GM18517 (cell line): ENCODE measurements at regions not wholly inside any gene's neighbourhood (a gene's known extent, or its start where the extent isn't known, plus 50 kb on each side); places are given as distances from the start of the nearest gene placed in this dataset.

ENCODE experiments used
- ATAC-seq: cut with Tn5 transposase; IDR thresholded peaks from one replicate; pipeline ENCODE4 v1.9.1; 2021; ENCODE audit warnings: mild to moderate bottlenecking, moderate library complexity; ENCODE audit not compliant: unreplicated experiment

- peak; percentile 61 for ATAC-seq
These were observed 622.1 kb downstream of the IGSF11 start for GRCh38 chr3:118412503-118412902.

DNA sequence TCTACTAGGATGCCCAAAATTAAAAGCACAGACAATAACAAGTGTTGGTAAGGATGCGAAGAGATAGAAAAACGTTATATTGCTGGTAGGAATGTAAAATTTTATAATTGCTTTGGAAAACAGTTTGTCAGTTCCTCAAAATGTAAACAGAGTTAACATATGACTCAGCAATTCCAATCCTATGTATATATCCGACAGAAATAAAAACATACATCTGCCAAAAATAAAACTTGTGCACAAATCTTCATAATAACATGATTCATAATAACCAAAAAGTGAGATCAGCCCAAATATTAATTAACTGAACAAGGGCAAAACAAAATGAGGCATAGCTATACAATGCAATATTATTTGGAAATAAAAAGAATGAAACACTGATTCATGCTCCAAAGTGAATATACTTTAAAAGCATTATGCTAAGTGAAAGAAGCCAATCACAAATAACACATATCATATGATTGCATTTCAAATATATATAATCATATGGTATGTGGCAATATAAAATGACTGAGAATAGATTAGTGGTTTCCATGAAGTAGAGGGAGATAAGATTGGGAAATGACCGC lies 609.3 kb downstream of the IGSF11 start:
- ATAC-seq: no peak

GRCh38 chr3:118433825-118434224 lies 600.8 kb downstream of the IGSF11 start:
- ATAC-seq: no peak

DNA sequence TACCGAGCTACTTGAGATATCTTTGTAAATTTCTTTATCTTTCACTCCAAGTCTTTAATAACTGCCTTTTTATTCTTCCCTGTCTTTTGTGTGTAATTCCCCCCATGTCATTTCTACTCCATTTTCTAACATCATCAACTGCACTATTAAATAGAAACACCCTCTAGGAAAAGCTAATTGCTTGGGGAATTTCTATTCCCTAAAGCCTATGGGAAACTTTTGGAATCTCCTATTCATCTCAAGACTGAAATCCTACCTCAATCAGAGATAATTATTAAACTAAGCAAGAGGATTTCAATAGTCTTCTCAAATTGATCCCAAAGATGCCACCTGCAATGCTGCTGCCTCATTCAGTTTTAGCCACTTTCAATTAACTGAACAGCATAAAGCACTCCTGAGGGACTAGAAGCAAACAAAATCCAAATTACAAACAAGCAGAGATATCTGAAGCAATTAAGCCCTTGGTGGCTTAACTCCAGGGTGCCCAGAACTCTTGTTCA lies 598.7 kb downstream of the IGSF11 start:
- ATAC-seq: no peak

- ATAC-seq: no peak
These were observed 597.9 kb downstream of the IGSF11 start for GRCh38 chr3:118436697-118437262.

- no peak for ATAC-seq
These were observed 589.6 kb downstream of the IGSF11 start for GRCh38 chr3:118445036-118445435.

DNA sequence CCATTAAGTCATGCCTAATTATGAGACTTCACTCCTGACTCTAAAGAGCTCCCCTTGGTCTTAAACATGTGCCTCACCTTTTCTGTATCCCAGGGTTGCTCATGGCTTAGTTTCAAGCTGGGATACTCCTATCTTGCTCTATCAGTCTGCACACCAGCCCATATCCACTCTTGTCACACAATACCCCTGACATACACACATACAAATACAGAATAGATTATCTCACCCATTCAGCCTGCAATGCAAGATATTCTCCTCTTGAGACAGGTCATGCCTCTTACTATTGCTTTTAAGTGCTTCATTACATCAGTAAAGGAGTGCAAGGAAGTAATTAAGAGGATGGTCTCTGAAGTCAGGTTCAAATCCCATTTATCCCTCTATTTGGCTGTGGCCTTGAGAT lies 587.3 kb downstream of the IGSF11 start:
- no peak for ATAC-seq

DNA sequence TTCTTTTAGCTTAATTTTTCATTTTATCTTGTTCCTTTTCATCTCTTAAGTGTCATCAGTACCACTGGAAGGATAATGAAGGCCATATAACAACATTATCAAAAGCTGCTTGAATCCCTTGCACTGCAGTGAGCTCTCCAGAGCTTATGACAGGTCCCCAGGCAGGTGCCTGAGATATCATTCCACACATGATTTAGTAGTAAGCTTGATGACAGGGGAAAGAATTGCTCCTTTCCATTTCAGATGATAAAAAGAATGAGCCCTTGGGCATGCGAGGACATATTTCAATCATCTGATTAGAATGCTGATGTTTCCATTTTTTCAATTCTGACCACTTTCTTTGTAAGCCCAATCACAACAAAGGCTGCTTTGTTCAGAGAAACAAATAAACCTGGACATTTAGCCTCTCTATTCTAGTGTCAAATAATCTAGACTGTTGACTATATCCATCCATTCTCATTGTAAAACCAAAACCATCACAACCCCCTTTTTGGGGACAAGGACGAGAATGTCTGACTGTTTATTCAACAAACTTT lies 567.8 kb downstream of the IGSF11 start:
- ATAC-seq: no peak

DNA sequence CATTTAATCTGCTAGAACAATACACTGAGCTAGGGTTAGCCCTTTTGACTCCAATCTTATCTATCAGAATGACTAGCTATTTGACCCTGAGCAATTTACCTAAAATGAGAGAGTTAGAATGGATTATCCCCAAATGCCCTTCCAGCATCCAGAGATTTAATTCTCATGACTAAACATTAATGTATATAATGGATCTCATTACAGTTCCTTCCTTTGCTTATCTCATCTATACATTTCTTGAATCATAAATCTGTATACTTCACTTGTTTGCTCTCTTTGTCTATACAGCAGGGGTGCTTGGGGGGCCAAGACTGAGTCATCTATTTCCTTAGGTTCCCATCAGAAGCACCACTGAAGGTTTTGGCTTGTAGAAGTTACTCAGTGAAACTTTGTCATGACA lies 565.8 kb downstream of the IGSF11 start:
- no peak for ATAC-seq

DNA sequence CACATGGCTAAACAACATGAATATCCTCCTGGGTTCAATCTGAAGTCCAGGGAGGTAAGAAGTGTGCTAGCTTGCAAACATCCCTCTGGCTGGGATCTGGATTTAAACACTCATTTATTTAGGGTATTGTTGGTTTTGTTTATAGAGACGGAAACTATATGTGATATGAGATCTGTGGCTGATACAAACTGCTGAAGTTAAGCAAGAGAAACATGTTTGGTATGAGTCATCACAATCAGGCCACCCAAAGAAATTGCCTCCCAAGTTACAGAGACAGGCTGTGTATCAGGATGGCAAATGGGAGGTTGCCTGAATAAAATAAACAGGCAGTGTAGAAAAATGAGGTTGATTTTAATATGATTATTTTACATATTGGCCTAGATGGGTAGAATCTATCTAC lies 562.1 kb downstream of the IGSF11 start:
- no peak for ATAC-seq

DNA sequence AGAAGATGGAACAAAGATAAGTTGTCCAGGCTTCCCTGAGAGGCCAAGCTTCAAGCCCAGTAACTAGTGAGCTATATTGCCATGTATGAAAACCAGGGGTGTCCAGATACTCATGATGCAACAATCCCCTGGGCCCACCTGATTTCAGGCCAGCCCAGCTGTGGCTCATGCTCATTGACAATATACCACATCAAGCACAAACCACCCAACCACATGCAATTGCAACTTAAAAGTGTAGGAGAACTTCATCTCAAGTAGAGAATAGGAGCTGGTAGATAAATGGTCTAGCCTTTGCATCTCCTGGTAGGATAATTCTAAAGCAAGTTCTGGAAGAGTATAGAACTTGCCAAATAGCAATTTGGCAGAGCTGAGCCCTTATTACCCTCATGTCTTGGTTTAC lies 561.3 kb downstream of the IGSF11 start:
- no peak for ATAC-seq

- ATAC-seq: no peak
These were observed 557.6 kb downstream of the IGSF11 start for GRCh38 chr3:118476885-118477618.

- ATAC-seq: no peak
These were observed 556.9 kb downstream of the IGSF11 start for GRCh38 chr3:118477768-118478167.

DNA sequence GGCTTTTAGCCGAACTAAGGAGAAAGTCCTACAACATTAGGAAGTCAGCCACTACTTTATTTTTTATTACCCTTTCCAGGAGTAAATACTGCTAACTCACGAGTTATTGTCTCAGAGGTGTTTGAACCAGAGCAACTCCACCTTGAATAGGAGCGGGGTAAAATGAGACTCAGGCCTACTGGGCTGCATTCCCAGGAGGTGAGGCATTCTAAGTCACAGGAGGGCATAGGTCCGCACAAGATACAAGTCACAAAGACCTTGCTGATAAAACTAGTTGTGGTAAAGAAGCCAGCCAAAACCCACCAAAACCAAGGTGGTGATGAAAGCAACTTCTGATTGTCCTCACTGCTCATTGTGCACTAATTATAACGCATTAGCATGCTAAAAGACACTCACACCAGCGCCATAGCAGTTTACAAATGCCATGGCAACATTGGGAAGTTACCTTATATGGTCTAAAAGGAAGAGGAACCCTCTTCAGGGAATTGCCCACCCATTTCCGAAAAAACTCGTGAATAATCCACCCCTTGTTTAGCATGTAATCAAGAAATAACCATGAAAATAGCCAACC lies 555.9 kb downstream of the IGSF11 start:
- no peak for ATAC-seq

- no peak for ATAC-seq
These were observed 555.3 kb downstream of the IGSF11 start for GRCh38 chr3:118479376-118479775.

DNA sequence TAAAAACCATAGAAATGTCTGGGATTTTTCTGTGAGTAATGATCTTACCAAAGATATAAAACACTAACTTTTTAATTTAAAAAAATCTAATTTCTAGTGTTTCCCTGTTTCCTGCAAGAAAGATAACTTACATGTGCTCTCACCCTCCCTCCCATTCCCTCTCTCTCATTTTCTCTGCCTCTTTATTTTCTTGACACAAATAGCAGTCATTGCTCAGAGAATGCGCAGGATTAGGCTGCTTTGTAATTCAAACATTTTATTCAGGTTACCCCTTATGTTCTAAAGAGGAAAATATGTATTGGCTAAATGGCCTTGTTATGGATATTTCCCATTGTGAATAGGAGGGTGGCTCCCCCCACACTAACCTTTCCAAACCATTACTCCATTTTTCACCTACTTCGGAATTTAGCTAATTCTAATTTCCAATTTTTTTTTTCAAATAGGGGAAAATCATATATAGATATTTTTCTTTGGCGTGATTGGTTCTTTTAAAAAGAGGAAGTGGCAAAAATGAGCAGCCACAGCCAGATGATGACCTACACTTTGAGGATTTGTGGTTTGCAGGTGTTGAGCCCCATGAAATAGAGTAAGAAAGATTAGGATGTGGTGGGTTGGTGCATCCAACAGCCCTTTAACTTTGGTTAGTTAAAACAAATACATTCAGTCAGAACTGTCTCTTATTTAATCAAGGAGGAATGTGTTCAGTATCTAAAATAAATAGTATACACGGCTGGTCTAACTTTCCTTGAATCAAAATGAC lies 554.4 kb downstream of the IGSF11 start:
- no peak for ATAC-seq

GRCh38 chr3:118485693-118486092 lies 549.0 kb downstream of the IGSF11 start:
- ATAC-seq: no peak

- no peak for ATAC-seq
These were observed 546.9 kb downstream of the IGSF11 start for GRCh38 chr3:118487734-118488133.

DNA sequence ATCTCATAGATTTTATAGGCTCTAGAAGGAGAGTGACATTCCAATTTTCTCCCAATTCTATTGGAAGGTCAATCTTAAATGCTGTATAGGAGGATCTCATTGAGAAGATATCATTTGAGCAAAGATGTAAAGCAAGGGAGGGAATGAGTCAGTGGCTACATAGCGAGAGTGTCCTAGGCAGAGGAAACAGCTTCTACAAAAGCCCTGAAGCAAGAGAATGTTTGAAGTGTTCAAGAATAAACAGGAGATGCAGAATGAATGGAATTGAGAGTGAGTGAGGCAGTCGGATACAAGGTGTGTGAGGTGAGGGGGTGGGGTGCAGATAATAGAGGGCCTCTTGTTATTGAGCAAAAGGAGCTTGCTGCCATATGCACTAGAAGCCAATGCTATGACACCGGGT lies 545.9 kb downstream of the IGSF11 start:
- no peak for ATAC-seq

- ATAC-seq: no peak
These were observed 539.4 kb downstream of the IGSF11 start for GRCh38 chr3:118495206-118495605.

GRCh38 chr3:118497274-118497673 lies 537.4 kb downstream of the IGSF11 start:
- no peak for ATAC-seq
